Thoracic aorta (tissue), 2 donors: ENCODE measurements at regions not wholly inside any gene's neighbourhood (a gene's known extent, or its start where the extent isn't known, plus 50 kb on each side); places are given as distances from the start of the nearest gene placed in this dataset.

ENCODE experiments used
- ATAC-seq: fragments of 150-250 bp; one replicate; pipeline ENCODE4 v1.8.0; 2017; ENCODE audit warnings: low read depth; ENCODE audit not compliant: insufficient number of reproducible peaks, low FRiP score
- DNase-seq: peaks from one replicate; pipeline ENCODE4 v3.0.0-alpha.2; 2020; ENCODE audit warnings: low spot score
- H3K27ac ChIP-seq, 2 donors: fragments of 200-600 bp; sonication (generic); 1 replicate in 1 of 2; 2 replicates in 1 of 2; pipeline ENCODE4 v1.5.1; 2016; ENCODE audit warnings: mild to moderate bottlenecking in 2 of 2, moderate library complexity in 2 of 2
- H3K27me3 ChIP-seq: fragments of 200-600 bp; sonication (generic); replicated peaks from 2 replicates; pipeline ENCODE4 v1.6.0; 2016; ENCODE audit warnings: mild to moderate bottlenecking; ENCODE audit not compliant: insufficient read depth
- H3K36me3 ChIP-seq: fragments of 200-600 bp; sonication (generic); one replicate; pipeline ENCODE4 v1.5.1; 2016
- H3K4me1 ChIP-seq, 2 donors: fragments of 200-600 bp; sonication (generic); 1 replicate in 1 of 2; 2 replicates in 1 of 2; pipeline versions ENCODE4 v1.5.1 to v1.6.0; 2016; ENCODE audit warnings: low read depth in 2 of 2, mild to moderate bottlenecking in 1 of 2; ENCODE audit not compliant: control insufficient read depth in 1 of 2
- H3K4me3 ChIP-seq: fragments of 200-600 bp; sonication (generic); 2 replicates; pipeline ENCODE4 v1.5.1; 2016; ENCODE audit warnings: mild to moderate bottlenecking
- H3K9me3 ChIP-seq: fragments of 200-600 bp; sonication (generic); 2 replicates; pipeline ENCODE4 v1.5.1; 2016
- CTCF ChIP-seq: fragments of 200-600 bp; sonication (generic); IDR thresholded peaks from one replicate; pipeline ENCODE4 v1.5.1; 2019; ENCODE audit warnings: antibody characterized with exemption

- DNase-seq (no peak), ATAC-seq (no peak)
- H3K27ac ChIP-seq, result no peak overlapping the region
- no peaks in the 10 kb centered on the region for H3K36me3 ChIP-seq
- TF ChIP-seq CTCF, result no peak
- peaks cover 7% of the 10 kb centered on the region for H3K9me3 ChIP-seq
- no peaks in the 10 kb centered on the region for H3K4me1 ChIP-seq
- H3K27me3 ChIP-seq, result no peaks in the 10 kb centered on the region
- no peak overlapping the region for H3K4me3 ChIP-seq
These were observed 107.4 kb upstream of the FOXN3 start for GRCh38 chr14:89524412-89524811.

- ATAC-seq (no peak), DNase-seq (no peak)
- peaks cover 7% of the 10 kb centered on the region for H3K9me3 ChIP-seq
- no peaks in the 10 kb centered on the region for H3K36me3 ChIP-seq
- TF ChIP-seq CTCF, result no peak
- no peaks in the 10 kb centered on the region for H3K4me1 ChIP-seq
- no peak overlapping the region for H3K4me3 ChIP-seq
- H3K27me3 ChIP-seq, result no peaks in the 10 kb centered on the region
- no peak overlapping the region for H3K27ac ChIP-seq
These were observed 105.0 kb upstream of the FOXN3 start for GRCh38 chr14:89521988-89522387.

- Histone ChIP-seq H3K4me1 (no peaks in the 10 kb centered on the region), H3K36me3 (no peaks in the 10 kb centered on the region), H3K27ac (no peak overlapping the region), H3K9me3 (peaks cover 7% of the 10 kb centered on the region), H3K27me3 (no peaks in the 10 kb centered on the region), H3K4me3 (no peak overlapping the region)
- ATAC-seq, result no peak
- DNase-seq, result no peak
- no peak for TF ChIP-seq CTCF
These were observed 102.0 kb upstream of the FOXN3 start for GRCh38 chr14:89519040-89519439.

GRCh38 chr14:89516173-89516572 is 99.1 kb upstream of the FOXN3 start:
- no peaks in the 10 kb centered on the region for H3K27me3 ChIP-seq
- no peak overlapping the region for H3K4me3 ChIP-seq
- no peaks in the 10 kb centered on the region for H3K9me3 ChIP-seq
- no peaks in the 10 kb centered on the region for H3K4me1 ChIP-seq
- no peak for TF ChIP-seq CTCF
- H3K27ac ChIP-seq, result no peak overlapping the region
- DNase-seq, result no peak
- no peak for ATAC-seq
- H3K36me3 ChIP-seq, result no peaks in the 10 kb centered on the region

GRCh38 chr14:89514601-89515000 is 97.6 kb upstream of the FOXN3 start:
- Histone ChIP-seq H3K4me3 (no peak overlapping the region), H3K27me3 (no peaks in the 10 kb centered on the region), H3K27ac (no peak overlapping the region), H3K9me3 (no peaks in the 10 kb centered on the region), H3K36me3 (no peaks in the 10 kb centered on the region), H3K4me1 (no peaks in the 10 kb centered on the region)
- DNase-seq (no peak), ATAC-seq (no peak)
- TF ChIP-seq CTCF, result no peak
